ENCODE measurements at regions not wholly inside any gene's neighbourhood (a gene's known extent, or its start where the extent isn't known, plus 50 kb on each side); places are given as distances from the start of the nearest gene placed in this dataset.

DNA sequence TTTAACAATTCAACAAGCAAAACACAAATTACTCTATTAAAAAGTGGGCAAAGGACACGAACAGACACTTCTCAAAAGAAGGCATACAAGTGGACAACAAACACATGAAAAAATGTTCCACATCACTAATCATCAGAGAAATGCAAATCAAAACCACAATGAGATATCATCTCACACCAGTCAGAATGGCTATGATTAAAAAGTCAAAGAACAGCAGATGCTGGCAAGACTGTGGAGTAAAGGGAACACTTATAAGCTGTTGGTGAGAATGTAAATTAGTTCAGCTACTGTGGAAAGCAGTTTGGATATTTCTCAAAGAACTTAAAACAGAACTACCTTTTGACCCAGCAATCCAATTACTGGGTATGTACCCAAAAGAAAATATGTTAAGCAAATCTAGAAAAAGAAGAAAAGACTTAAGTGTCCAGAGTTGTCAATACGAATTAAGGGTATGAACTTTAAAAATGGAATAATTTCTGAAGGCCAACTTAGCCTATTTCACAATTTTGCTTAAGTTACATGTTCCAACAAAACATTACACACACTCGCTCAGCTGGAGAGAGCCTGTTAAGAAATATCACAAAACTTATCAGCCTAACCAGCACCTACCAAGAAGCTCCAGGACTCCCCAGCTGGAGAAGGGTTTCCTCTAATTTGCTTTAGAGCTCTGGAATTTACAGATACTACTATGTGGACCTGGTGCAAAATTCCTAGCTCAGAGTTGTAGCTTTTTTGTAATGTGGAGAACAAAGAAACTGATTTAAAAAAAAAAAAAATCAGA is 232.1 kb downstream of the DUSP10 start:
- TF ChIP-seq, protein P1, sequence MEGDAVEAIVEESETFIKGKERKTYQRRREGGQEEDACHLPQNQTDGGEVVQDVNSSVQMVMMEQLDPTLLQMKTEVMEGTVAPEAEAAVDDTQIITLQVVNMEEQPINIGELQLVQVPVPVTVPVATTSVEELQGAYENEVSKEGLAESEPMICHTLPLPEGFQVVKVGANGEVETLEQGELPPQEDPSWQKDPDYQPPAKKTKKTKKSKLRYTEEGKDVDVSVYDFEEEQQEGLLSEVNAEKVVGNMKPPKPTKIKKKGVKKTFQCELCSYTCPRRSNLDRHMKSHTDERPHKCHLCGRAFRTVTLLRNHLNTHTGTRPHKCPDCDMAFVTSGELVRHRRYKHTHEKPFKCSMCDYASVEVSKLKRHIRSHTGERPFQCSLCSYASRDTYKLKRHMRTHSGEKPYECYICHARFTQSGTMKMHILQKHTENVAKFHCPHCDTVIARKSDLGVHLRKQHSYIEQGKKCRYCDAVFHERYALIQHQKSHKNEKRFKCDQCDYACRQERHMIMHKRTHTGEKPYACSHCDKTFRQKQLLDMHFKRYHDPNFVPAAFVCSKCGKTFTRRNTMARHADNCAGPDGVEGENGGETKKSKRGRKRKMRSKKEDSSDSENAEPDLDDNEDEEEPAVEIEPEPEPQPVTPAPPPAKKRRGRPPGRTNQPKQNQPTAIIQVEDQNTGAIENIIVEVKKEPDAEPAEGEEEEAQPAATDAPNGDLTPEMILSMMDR (conservative IDR thresholded peaks at IDR 0.05) = no peak
- TF ChIP-seq ZFX (IDR thresholded peaks at IDR 0.05) = no peak
